ENCODE measurements at regions not wholly inside any gene's neighbourhood (a gene's known extent, or its start where the extent isn't known, plus 50 kb on each side); places are given as distances from the start of the nearest gene placed in this dataset.
A peak's percentile ranks its signal among the peaks of the same experiment; 100 is the strongest.
"Not testable (repeated sequence)": the region's sequence is repeated elsewhere in the genome, so short reads cannot be mapped to it uniquely, and the experiment has no call there.

GRCh38 chr1:209154912-209155311 is 428.6 kb upstream of the CAMK1G start:
- DNase-seq = peak; percentile 66

DNA sequence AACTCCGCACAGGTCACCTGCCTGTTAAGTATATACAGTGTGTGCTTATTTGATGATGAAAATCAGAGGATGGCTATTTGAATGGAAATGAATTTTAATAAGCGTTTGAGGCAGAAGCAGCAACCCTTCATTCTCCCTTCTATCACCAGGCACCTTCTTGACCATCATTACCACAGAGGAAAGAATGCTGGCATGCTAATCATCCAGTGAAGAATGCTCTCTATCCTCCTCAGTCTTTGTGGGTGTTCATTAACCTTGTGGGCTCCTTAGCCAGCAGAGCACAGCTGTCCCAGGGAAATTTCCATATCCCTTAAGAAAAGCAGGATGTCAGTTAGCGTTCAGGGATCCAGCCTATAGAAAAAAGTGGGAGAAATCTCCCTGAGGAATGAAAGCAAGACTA is 428.0 kb upstream of the CAMK1G start:
- no peak for DNase-seq

DNA sequence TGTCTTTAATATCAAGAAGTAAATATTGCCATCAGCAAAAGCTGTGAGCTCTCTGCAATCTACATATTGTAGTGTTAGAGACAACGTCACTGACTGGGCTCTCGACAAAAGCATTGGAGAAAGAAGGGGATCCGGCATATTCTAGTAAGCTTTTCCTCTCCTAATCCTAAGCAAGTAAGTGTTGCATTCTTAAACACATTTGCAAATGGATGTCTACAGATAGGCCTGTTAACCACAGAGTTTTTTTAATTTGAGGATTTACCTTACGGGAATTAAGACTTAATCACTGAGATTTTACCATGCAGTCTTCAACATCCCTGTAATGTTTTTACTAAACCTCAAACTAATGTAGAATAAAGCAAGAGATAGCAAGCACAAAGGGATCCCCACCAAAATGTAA is 426.5 kb upstream of the CAMK1G start:
- DNase-seq = no peak

GRCh38 chr1:209157546-209158249 is 425.8 kb upstream of the CAMK1G start:
- DNase-seq = no peak

- no peak for DNase-seq
Measured at GRCh38 chr1:209158851-209159250, 424.7 kb upstream of the CAMK1G start.

GRCh38 chr1:209160230-209160629 is 423.3 kb upstream of the CAMK1G start:
- no peak for DNase-seq

DNA sequence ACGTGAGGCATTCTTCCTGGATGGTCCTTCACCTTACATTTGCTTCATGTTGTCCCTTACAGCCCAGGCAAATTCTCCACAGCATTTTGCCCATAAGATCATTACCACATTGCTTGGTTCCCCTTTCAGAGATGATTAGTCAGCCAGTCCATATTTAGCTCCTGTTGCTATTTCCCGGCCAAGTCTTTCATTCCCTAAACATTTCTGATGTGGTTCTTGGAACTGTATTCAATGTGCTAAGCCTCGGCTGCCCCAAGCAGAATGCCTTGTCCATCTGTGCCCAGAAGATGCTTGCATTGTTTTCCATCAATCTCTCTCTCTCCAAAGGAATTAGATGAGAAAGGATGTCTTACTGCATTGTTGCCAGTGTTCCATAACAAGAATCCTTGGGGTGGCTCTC is 420.9 kb upstream of the CAMK1G start:
- DNase-seq = no peak

GRCh38 chr1:209168204-209168603 is 415.3 kb upstream of the CAMK1G start:
- DNase-seq = no peak

DNA sequence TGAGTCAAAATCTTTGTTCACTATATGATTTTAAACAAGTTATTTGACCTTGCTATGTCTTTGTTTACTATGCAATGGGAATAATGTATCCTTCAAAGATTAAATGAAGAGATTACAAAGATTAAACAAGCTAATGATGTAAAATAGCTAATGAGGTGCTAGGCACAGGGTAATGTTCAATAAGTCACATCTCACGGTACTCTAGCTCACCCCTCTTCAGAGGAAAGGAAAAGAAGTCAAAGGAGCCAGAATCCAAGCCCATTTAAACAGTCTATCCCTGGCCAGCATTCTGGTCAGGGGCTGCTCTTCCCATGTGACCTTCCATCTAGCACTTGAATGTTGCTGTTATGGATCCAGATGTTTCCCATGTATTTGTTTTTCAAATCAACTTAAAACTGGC is 412.4 kb upstream of the CAMK1G start:
- no peak for DNase-seq

DNA sequence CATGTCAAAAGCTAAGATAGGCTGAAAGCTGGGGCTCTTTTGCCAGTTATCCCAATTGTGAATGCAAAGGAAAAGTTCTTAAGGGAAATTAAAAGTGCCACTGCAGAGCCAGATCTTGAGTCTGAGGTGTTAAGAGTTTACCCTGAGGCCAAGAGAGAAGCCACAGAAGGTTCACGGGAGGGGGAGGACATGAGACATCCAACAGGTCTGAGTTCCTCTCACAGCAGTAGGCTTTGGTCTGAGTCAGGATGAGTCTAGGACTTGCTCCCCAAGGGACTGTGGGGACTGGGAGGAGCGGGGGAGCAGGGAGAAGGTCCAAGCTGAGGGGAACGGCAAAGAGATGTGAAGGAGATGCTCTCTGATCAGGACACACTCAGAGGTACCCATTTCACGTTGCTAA is 411.2 kb upstream of the CAMK1G start:
- DNase-seq = no peak

GRCh38 chr1:209172792-209173542 is 410.5 kb upstream of the CAMK1G start:
- not testable (repeated sequence) for DNase-seq

GRCh38 chr1:209173796-209174195 is 409.7 kb upstream of the CAMK1G start:
- DNase-seq = not testable (repeated sequence)

DNA sequence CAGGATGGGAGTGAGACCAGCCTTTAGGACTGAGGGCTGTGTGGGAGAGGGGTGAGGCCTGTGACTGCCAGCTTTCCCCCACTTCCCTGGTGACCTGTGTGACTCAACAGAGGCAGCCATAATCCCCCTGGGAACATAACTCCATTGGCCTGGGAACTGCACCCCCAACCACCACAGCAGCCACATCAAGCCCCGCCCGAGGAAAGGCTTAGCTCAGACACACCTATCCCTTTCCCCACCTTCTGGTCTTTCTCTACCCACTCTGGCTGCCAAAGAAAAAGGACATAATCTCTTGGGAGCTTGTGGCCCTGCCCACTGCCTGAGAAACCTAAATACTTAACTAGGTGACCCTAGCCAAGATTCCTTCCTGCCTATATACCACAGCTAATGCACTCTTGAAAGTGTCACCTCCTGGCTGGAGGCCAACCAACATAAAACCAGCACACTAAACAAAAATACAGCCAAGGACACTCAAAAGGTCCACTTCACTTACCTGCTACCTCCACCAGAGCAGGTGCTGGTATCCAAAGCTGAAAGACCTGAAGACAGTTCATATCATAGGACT is 406.6 kb upstream of the CAMK1G start:
- no peak for DNase-seq

DNA sequence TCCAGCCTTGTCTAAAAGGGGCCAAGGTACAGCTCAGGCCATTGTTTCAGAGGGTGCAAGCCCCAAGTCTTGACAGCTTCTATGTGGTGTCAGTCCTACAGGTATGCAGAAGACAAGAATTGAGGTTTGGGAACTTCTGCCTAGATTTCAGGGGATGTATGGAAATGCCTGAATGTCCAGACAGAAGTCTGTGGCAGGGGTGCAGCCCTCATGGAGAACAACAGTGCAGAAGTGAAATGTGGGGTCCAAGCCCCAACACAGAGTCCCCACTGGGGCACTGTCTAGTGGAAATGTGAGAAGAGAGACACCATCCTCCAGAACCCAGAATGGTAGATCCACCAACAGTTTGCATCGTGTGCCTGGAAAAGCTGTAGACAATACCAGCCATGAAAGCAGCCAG is 400.3 kb upstream of the CAMK1G start:
- DNase-seq = no peak

- no peak for DNase-seq
Measured at GRCh38 chr1:209187589-209187988, 395.9 kb upstream of the CAMK1G start.

- DNase-seq = peak; percentile 47
Measured at GRCh38 chr1:209190591-209191261, 392.8 kb upstream of the CAMK1G start.

DNA sequence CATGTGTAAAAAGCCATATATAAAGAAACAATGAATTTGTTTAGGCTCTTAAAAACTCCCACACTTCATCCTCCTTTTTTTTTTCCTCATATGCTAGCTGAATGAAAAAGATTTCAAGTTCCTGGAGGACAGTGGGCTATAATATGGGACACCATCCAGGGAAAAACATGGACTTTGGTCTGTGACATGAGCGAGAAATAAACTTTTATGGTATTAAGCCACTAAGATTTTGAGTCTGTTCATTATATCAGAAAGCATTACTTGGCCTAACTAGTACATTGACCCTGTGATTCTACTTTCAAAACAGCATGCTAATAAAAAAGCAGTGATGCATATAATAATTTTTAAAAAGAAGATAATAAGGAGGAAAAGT is 392.3 kb upstream of the CAMK1G start:
- DNase-seq = no peak

DNA sequence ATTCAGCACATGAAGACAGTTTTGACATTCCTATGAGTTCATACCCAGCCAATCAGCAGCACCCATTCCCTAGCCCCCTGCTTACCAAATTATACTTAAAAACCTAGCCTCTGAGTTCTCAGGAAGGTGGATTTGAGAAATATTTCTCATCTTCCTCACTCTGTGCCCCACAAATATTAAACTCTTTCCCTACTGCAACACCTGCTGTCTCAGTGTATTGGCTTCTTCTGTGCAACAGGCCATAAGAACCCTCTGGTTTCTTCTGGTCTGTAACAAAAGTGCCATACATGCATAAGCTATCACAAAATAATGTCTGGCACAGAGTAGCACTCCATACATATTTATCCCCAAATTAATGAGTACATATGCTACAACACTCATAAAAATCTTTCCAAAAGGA is 387.4 kb upstream of the CAMK1G start:
- DNase-seq = no peak

DNA sequence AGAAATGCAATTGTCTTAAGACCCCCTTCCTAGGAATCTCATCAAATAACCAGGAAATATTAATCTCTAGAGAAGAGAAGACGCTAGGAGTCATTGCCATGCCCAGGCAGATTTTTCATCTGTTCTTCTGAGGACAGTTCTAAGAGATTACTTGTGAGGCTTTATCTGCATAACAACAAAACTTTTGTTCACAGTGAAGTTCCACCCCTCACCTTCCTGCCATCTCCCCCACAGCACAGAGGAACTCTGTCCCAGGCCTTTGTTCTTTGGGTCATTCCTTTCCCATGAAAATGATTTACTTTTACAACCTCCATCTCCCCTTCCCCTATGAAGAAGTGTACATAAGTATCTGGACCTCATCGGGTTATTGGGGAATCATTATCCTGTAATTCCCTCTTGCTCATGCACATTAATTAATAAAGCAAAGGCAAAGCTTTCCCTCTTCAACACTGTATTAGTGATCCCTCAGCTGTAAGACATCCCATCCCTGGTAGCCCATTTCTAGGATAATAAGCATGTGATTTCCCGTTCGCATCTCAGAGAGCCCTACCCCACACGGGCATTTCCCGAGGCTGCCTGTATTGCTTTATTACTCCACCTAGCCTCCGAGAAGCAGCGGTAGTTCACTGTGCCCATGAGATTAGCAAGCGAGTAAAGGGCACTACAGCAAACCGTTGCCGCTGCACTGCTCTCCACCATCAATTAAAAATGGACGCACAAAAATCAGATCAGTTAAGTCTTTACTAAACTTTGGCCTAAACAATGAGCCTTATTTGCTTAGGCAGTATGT is 384.4 kb upstream of the CAMK1G start:
- no peak for DNase-seq

GRCh38 chr1:209199822-209200221 is 383.7 kb upstream of the CAMK1G start:
- DNase-seq = no peak

DNA sequence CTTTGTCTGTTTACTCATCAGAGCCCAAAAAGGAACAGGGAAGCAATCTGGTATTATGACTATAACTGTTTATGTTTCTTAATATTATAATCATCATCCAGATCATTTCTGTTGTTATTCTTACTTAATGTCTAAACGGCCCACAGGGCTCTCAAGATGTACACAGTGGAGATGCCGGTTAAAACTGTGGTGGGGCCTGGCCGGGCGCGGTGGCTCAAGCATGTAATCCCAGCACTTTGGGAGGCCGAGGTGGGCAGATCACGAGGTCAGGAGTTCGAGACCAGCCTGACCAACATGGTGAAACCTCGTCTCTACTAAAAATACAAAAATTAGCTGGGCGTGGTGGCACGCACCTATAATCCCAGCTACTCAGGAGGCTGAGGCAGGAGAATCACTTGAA is 381.2 kb upstream of the CAMK1G start:
- DNase-seq = not testable (repeated sequence)

DNA sequence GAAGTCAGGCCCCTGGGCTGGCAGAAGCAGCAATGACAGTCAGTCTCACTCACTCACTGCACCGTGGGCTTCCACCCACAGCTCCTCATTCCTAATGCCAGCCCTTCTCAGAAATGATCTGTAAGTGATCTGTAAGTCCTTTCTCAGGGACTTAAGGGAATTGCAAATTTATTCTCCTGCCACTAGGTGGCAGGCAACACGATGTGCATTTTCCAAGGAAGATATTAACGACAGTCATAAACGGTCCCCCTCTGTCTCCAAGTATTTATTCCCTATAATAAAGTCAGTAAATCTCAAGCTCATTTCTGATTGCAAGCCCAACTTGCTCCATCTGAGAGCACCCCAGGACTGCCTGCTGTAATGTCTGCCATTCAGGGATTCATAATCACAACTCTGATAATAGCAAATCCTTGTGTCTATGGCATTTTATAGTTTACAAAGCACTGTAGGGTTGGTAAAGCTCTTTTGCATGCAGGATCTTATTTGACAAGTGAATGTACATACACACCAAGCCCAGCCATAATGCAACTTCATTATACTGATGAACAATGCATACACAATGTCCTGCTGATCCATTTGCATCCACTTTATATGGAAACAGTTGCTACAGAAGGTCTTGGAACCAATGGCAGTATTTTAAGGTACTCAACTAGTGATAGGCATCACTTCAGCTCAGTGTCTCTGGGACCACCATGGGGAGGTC is 380.5 kb upstream of the CAMK1G start:
- peak; percentile 21 for DNase-seq

All from right hindlimb (tissue), 1 donor.